Activated CD4-positive, alpha-beta T cell treated with anti-CD3 and anti-CD28 coated beads, Interleukin-2, Interleukin-4, amounts not matched to agents 100 ng/mL and 50 ng/mL, durations not matched to agents 16 hours and 8 hours (primary cell): ENCODE measurements at regions not wholly inside any gene's neighbourhood (a gene's known extent, or its start where the extent isn't known, plus 50 kb on each side); places are given as distances from the start of the nearest gene placed in this dataset.
"Not testable (repeated sequence)": the region's sequence is repeated elsewhere in the genome, so short reads cannot be mapped to it uniquely, and the experiment has no call there.

Experiments used
- DNase-seq: peaks from one replicate; pipeline ENCODE4 v3.0.0-alpha.2; 2020; ENCODE audit warnings: low spot score

DNA sequence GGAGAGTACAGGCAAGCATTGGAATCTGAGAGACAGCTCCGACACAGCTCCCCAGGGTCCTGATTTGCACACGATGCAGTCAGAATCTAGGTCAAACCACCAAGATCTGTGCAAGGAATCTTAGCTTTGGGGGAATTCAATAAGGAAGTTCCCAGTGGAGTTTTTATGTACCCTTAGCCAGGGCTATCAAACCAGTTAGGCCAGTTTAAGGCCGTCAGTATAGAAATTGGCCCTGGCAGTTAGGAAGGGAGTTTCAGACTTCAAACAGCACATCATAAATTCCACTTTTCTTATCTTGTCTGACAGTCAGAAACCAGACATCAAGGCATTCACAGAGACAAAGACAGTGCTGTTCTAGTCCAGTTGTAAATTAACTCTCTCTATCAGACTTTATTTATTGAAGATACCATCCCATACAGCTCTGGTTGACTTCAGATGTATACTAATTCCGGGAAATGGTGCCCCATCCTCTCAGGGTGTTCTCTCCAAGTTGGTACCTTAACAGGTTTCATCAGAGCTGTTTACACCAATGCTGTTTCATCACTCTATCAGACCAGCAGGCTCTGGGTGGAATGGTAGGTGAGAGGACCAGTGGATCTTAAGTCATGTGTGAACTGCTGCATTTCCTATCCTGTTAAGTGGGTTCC, 157.5 kb upstream of the ATF7IP start:
- no peak for DNase-seq

DNA sequence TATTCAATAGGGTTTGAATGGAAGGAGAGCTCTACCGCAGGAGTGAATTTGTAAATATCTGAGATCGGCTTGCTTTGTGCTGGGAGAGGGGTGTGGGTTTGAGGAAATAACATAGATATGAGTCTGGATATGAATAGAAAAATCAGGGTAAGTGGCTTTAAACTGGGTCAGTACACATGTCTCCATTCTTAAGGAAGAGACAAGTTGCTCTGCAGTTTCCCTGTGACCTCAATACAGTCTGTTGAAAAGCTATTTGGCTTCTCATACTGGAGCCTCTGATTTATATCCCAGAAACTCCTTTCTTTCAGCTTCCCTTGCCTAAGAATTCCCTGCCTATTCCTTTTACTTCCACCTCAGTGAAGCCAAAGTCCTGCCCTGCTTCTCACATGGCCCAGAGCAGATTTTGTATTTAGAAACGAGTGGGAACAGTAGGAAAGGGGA, 153.5 kb upstream of the ATF7IP start:
- no peak for DNase-seq

DNA sequence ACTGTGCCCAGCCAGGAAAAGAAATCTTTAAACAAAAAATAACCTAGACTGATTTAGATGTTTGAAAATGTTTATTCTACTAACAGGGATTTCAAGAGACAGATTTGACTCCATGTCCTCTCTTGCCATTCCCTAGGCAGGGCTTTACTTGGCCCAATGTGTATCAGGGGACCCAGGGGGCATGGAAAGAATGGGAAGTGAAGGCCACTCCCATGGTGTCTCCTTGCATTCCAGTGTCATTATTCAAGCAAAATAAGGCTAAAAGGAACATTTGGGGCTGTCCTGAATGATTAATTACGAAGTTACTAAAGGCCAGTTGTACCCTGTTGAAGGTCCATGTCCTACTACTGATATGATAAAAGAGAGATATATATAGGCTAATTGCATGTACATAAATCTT, 151.9 kb upstream of the ATF7IP start:
- DNase-seq = no peak

DNA sequence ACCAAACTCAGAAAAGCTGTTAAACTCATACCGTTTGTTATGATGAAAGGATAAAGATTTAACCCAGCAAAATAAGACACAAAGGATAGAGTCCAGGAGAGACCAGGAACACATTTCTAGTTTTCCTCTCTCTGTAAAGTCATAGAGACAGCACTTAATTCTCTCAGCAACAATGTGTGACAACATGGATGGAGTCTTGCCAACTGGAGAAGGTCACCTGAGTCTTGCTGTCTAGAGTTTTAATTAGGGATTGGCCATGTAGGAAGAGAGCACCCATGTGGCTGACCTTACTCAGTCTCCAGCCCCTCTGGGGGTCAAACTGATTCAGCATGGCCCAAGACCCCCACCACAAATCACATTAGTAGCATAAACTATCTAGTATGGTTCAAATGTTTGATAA, 151.0 kb upstream of the ATF7IP start:
- DNase-seq = no peak

DNA sequence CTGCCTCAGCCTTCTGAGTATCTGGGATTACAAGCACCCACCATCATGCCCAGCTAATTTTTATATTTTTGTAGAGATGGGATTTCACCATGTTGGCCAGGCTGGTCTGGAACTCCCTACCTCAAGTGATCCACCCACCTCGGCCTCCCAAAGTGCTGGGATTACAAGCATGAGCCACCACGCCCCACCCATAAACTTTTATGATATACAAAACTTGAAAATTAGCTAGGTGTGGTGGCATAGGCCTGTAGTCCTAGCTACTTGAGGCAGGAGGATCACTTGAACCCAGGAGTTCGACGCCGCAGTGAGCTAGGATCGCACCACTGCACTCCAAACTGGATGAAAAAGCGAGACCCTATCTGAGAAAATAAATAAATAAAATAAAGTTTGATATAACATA, 149.5 kb upstream of the ATF7IP start:
- not testable (repeated sequence) for DNase-seq

DNA sequence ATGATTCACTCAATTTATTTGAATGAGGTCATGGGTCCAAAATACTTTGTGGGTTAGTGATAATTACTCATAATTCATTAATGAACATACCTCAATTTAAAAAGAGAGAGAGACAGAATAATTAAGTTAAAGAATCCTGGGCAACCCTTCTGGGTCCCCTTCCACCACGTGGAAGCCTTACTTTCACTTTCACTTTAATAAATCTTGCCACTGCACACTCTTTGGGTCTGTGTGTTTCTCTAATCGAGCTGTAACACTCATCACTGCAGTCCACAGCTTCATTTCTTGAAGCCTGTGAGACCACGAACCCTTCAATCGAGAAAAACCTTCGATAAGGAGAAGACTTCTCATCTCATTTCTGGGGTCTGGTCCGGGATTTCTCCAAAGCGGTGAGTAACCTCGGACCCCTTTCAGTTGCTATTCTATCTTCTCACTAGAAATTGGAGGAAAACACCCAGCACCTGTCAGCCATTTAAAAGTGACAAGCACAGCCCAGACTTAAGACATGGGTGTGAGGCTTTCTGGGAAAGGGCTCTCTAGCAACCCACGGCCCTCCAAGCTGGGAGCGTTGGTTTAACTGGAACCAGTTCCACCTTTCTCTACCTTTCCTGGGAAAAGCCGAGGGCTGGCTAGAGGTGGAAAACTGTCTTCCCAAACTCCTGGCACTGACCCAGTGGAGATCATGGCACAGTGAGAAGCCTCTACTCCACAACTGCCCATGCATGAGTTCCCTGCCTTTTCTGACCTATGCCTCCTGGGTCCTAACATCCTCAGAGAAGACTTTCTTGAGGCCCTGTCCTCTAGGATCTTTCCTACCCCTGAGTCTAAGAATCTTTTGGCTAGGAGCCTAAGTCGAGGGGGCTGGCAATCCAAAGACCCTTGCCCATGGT, 148.8 kb upstream of the ATF7IP start:
- DNase-seq = no peak

DNA sequence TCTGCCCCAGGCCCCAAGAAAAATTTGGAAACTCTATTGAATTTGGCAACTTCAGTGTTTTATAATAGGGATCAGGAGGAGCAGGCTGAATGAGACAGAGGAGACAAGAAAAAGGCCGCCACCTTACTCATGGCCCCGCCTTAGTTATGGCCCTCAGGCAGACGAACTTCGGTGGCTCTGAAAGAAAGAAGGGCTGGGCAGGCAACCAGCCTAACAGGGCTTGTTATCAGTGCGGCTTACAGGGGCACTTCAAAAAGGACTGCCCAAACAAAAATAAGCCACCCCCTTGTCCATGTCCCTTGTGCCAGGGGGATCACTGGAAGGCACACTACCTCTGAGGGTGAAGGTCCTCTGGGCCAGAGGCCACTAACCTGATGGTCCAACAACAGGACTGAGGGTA, 146.3 kb upstream of the ATF7IP start:
- no peak for DNase-seq

DNA sequence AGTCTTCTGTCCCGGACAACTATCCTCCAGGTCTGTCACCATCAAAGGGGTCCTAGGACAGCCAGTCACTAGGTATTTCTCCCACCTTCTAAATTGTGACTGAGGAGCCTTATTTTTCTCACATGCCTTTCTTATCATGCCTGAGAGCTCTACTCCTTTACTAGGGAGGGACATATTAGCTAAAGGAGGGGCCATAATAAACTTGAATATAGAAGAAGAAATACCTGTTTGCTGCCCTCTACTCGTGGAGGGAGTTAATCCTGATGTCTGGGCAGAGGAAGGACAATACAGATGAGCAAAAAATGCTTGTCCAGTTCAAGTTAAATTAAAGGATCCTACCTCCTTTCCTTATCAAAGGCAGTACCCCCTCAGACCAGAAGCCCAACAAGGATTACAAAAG, 145.8 kb upstream of the ATF7IP start:
- DNase-seq = not testable (repeated sequence)

DNA sequence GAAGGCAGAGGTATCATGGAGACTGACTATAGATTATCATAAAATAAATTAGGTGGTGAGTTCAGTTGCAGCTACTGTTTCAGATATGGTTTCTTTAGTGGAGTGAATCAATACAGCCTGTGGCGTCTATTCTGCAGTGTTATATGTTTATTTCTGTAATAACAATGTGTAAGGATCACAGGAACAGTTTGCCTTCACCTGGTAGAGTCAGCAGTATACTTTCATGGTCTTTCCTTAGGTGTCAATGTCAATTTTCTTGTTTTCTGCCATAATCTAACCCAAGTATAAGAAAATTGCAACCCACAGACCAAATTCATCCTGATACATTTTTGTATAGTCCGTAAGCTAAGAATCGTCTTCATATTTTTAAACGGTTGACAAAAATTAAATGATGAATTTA, 140.4 kb upstream of the ATF7IP start:
- DNase-seq = no peak

DNA sequence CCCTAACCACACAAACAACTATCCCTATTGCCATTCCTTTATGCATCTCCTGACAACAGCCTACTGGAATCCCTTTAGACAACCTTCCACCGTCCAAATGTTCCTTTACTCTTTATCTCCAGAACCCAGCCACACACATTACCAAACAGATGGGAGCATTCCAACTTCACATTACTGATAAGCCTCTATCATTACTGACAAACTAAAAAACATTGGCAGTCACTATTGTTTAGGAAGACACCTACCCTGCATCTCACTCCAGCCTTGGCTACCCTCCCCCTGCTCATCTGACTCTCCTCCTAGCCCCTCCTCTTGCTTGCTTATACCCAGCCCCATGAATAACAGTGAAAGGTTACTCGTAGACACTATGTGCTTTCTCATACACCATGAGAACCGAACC, 130.3 kb upstream of the ATF7IP start:
- not testable (repeated sequence) for DNase-seq

DNA sequence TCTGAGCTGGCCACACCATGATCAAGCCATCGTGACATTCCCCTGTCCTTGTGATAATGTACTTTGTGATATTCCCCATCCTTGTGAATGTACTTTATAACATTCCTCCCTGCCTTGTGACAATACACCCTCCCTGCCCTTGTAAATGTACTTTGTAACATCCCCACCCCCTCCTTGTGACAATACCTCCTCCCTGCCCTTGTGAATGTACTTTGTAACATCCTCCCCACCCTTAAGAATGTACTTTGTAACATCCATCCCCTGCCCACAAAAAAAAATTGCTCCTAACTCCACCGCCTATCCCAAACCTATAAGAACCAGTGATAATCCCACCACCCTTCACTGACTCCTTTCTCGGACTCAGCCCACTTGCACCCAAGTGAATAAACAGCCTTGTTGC, 128.8 kb upstream of the ATF7IP start:
- not testable (repeated sequence) for DNase-seq

DNA sequence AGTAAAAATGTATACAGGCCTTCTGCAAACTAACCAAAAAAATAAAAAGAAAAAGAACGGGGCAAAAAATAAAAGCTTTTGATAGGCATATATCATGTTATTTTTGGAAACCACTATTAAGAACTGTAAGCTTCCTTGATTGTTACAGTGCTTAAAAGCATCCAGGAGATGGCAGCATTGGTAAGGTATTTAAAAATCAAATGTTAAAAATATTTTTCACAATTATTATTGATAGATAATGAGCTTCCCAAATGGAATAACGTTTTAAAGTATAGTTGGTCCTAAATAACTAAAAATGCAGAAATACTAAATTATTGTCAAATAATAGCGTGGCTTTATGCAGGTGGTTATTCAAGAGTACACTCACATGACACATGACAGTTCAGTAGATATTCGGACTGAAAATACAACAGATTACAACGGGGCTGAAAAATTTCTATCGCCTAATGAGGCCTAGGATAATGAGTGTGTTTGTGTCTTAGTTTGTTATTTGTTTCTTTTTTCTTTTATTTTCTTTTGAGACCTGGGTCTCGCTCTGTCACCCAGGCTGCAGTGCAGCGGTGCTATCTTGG, 127.2 kb upstream of the ATF7IP start:
- DNase-seq = no peak

DNA sequence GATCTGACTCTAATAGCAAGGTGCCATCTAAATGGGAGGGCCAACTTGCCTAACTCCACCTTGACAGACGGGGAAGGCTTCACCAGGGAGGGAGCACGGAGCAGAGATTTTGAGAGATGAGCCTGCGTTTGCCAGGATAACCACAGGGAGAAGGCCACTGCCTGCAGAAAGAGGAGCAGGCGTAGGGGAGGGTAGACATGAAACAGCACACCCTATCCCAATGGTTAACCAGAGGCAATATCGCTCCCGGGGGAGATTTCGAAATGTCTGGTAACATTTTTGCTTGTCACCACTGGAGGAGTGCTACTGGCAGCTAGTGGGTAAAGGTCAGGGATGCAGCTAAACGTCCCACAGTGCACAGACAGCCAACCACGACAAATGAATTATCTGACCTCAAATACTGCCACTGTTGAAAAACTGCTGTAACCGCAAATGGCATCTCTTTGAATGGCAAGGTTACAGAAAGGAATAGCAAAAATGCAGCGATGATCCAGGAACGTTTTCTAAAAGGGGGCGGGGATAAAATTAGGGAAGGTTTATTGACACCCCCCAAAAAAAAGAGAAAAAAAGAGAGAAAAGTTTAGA, 126.0 kb upstream of the ATF7IP start:
- DNase-seq = peak; percentile 63

DNA sequence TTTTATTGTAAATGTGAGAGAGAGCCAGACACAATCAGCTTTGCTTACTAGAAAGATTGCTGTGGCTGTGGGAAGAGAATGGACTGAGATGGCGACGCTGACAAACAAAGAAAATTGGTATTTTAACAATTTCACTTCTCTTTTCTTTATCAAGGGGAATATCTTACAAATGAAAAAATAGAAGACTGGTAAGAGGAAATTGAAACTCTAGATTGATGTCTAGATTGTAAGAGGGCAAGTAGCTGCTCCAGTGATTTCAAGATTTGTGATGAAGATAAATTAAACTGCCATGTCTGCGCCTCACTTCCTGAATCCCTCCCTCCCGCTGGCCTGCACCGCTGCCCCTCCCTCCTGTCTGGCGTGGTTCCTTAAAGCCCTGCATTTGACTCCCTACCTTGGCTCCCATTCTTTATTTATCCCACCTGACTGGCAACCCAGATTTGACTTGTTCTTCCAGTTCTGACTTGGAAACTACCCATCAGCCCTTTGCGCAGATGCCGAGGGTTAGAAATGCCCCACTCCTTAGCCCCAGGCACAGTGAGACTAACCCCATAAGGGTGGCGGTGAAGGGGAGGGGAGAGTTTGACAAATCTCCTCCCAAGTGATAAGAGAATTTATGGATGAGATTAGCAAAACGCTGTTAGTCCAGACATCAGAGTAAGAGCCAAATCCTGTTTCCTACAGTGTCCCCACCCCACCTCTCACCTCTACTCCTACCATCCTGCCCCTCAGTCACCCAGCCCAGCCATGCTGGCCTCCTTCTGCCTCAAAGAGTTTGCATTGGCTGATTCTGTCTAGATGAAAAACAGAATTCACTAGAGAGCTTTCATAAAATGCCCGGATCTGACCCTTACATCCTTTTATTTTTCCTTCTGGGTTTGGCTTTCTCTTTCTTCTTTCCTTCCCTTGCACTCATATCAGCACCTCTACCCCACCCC, 125.3 kb upstream of the ATF7IP start:
- peak; percentile 18 for DNase-seq

DNA sequence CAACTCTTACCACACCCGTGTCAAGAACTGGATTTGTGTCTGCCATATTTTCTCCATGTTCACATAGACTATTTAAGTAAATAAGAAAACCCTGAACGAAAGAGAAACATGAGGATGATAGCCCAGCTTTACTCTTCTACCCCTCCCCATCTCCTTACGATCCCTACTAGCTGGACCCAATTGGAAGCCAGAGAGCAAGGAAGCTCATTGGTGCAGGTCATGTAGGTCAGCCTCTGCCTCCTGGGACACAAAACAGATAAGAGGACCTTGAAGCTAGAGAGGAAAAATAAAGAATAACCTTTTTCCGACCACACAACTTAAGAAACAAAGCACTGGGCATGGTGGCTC, 124.6 kb upstream of the ATF7IP start:
- DNase-seq = no peak

DNA sequence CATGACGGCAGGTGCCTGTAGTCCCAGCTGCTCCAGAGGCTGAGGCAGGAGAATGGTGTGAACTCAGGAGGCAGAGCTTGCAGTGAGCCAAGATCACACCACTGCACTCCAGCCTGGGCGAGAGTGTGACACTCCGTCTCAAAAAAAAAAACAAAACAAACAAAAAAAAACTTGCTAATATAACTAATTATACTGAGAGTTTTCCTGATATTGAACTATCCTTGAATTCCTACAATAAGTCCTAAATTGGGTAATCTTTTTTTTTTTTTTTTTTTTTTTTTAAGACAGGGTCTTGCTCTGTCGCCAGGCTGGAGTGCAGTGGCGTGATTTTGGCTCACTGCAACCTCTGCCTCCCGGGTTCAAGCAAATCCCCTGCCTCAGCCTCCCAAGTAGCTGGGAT, 122.7 kb upstream of the ATF7IP start:
- not testable (repeated sequence) for DNase-seq

DNA sequence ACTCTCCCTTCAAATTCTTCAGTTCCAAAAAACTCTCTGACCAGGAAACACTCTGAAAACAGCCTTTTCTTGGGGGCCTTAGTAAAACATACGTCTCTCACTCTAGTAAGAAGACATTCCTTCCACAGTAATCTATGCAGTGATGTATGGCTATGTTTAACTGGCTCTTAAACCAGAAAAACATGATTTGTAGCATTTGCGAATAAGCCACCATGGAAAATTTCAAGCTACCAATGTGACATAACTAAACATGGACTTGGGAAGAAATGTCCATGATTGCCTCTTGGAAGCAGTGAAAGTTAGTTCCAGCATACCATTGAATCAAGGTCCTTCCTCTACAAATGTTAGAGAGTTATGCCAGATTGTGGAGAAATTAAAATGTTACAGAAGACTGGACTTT, 121.5 kb upstream of the ATF7IP start:
- no peak for DNase-seq

DNA sequence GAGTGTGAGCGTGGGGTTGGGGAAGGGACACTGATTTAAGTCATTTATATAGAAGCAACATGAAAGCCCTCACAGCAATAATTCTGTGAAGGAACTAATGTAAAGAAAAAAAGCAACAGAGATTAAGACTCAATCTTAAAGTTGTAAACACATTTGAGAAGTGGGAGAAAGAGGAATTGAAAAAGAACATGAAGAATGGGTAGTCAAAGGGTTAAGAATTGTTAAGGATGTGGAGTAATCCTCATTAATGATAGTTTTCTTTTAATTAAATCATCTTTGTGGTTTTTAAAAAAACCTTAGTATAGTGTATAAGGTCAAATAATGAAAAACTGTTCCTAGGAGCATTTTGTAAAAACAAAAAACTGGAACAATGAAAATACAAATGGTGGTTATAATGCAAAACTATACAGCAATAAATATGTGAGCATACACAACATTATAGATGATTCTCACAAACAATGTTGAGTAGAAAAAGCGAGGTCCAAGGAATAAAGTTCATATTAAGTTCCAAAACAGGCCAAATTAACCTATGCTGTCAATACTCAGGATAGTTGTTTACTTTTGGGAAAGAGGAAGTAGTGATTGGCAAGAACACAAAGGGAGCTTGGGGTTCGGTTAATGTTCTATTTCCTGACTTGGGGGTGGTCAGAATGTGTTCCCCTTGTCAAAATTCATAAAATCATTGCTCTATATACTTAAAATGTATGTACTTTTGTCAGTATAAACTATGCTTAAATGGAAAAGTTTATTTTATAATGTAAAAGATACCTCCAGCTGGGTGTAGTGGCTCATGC, 120.4 kb upstream of the ATF7IP start:
- DNase-seq = no peak

DNA sequence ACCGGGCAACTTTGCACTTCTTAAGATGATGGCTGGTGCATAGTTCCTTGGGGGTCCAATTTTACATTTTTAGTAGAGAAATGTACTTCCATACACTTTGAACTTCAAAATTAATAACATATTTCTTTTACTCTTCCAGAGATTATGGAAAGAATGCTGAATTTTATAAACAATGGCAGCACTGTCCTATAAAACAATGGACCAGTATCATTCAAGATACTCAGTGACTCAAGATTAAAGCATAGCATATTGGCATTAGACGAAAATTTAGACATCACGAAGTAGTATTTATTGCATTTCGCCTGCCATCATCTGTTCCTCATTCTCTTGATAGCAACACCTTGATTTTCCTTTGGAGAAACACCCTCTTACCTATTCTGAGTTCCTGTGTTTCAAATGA, 118.3 kb upstream of the ATF7IP start:
- no peak for DNase-seq

DNA sequence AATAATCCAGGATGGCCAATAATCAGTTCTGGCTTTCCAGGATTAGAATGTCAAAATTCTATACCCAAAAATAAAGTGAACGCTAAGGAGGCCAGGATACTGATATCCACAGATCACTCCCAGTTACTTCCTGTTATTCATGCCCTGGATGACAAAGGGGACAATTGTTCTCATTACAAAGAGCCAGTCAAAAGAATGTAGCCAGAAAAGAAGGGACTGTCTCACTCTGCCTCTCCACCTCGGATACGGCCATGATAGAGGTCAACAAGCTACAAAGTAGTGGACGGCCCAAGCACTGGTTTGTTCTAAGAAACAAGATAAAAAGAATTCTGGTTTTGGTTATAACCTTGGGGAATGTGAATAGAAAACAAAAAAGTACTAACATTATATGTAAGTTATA, 116.1 kb upstream of the ATF7IP start:
- no peak for DNase-seq

DNA sequence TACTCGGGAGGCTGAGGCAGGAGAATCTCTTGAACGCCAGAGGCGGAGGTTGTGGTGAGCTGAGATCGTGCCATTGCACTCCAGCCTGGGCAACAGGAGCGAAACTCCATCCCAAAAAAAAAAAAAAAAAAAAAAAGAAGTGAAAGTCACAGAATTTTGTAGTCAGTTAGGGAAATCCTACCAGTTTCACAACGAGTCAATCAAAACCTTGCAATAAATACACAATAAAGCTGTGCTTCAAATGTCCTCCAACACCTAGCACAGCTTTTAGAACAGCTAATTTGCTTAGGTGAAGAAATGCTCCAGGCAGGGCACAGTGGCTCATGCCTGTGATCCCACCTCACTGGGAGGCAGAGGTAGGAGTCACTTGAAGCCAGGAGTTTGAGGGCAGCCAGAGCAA, 112.8 kb upstream of the ATF7IP start:
- DNase-seq = no peak
